OCI-LY3 (cell line): ENCODE measurements at regions not wholly inside any gene's neighbourhood (a gene's known extent, or its start where the extent isn't known, plus 50 kb on each side); places are given as distances from the start of the nearest gene placed in this dataset.

Experiments
- H2AFZ ChIP-seq: fragments of 200-600, 300-600 bp; shearing (Covaris generic); 2 replicates; pipeline ENCODE4 v1.6.0; 2014; ENCODE audit warnings: antibody characterized with exemption, low read depth, low read length
- H3K27ac ChIP-seq: fragments of 200-600, 300-600 bp; sonication (generic); 2 replicates; pipeline ENCODE4 v1.5.1; 2014; ENCODE audit warnings: mild to moderate bottlenecking, low read length, moderate library complexity, mixed read lengths
- H3K27me3 ChIP-seq: fragments of 200-600, 300-600 bp; sonication (generic); 2 replicates; pipeline ENCODE4 v1.6.1; 2014; ENCODE audit warnings: low read depth, low read length, mixed read lengths
- H3K36me3 ChIP-seq: fragments of 200-600, 300-600 bp; sonication (generic); replicated peaks from 2 replicates; pipeline ENCODE3; 2014; ENCODE audit warnings: low read depth, low read length, mixed read lengths
- H3K4me1 ChIP-seq: fragments of 300-600, 200-600 bp; sonication (generic); 2 replicates; pipeline ENCODE4 v1.6.1; 2014; ENCODE audit warnings: low read length, mixed read lengths
- H3K4me2 ChIP-seq: fragments of 200-600, 300-600 bp; sonication (generic); 2 replicates; pipeline ENCODE4 v1.6.1; 2014; ENCODE audit warnings: low read length, mixed read lengths
- H3K4me3 ChIP-seq: fragments of 300-600, 200-600 bp; sonication (generic); 2 replicates; pipeline ENCODE4 v1.5.1; 2014; ENCODE audit warnings: antibody characterized with exemption, mild to moderate bottlenecking, low read length, moderate library complexity
- H3K79me2 ChIP-seq: fragments of 300-600, 200-600 bp; shearing (Covaris generic); 2 replicates; pipeline ENCODE4 v1.6.1; 2014; ENCODE audit warnings: mild to moderate bottlenecking, low read length, mixed read lengths
- H3K9ac ChIP-seq: fragments of 300-600, 200-600 bp; shearing (Covaris generic); 2 replicates; pipeline ENCODE4 v1.6.0; 2014; ENCODE audit warnings: mild to moderate bottlenecking, low read length, moderate library complexity
- H3K9me3 ChIP-seq: fragments of 200-600, 300-600 bp; shearing (Covaris generic); 2 replicates; pipeline ENCODE4 v1.6.1; 2014; ENCODE audit warnings: low read length, mixed read lengths; ENCODE audit not compliant: insufficient read depth
- H4K20me1 ChIP-seq: fragments of 200-600, 300-600 bp; sonication (generic); 2 replicates; pipeline ENCODE4 v1.6.1; 2016; ENCODE audit warnings: low read length, mixed read lengths; ENCODE audit not compliant: insufficient read depth
- CTCF ChIP-seq: fragments of 200-600, 300-600 bp; sonication (generic); IDR thresholded peaks from 2 replicates; pipeline ENCODE4 v1.5.1; 2014; ENCODE audit warnings: antibody characterized with exemption, low read length, low read depth
- EZH2phosphoT487 ChIP-seq: fragments of 200-600 bp; shearing (Covaris generic); IDR thresholded peaks from 2 replicates; pipeline ENCODE4 v1.6.1; 2018; ENCODE audit warnings: antibody characterized with exemption, mixed run types, low read depth

GRCh38 chr7:340979-341694, 51.2 kb downstream of the FOXL3 start:
- H3K9me3 ChIP-seq: no peaks in the 10 kb centered on the region
- H3K27me3 ChIP-seq: no peaks in the 10 kb centered on the region
- no peak overlapping the region for H3K9ac ChIP-seq
- no peak overlapping the region for H3K4me3 ChIP-seq
- TF ChIP-seq CTCF (no peak), EZH2phosphoT487 (no peak)
- no peaks in the 10 kb centered on the region for H3K79me2 ChIP-seq
- no peak overlapping the region for H3K27ac ChIP-seq
- H3K4me1 ChIP-seq: no peaks in the 10 kb centered on the region
- H3K4me2 ChIP-seq: no peak overlapping the region
- no peaks in the 10 kb centered on the region for H4K20me1 ChIP-seq
- H3K36me3 ChIP-seq: no peaks in the 10 kb centered on the region
- H2AFZ ChIP-seq: no peak overlapping the region

GRCh38 chr7:341841-342638, 52.1 kb downstream of the FOXL3 start:
- Histone ChIP-seq H3K27me3 (no peaks in the 10 kb centered on the region), H3K4me1 (no peaks in the 10 kb centered on the region), H3K4me3 (no peak overlapping the region), H3K9ac (no peak overlapping the region), H4K20me1 (no peaks in the 10 kb centered on the region), H3K36me3 (no peaks in the 10 kb centered on the region), H3K27ac (no peak overlapping the region), H3K4me2 (no peak overlapping the region), H3K9me3 (no peaks in the 10 kb centered on the region), H3K79me2 (no peaks in the 10 kb centered on the region), H2AFZ (no peak overlapping the region)
- TF ChIP-seq EZH2phosphoT487 (no peak), CTCF (no peak)

- H3K4me3 ChIP-seq: no peak overlapping the region
- H4K20me1 ChIP-seq: no peaks in the 10 kb centered on the region
- no peaks in the 10 kb centered on the region for H3K9me3 ChIP-seq
- H3K4me2 ChIP-seq: no peak overlapping the region
- H3K27ac ChIP-seq: no peak overlapping the region
- no peaks in the 10 kb centered on the region for H3K4me1 ChIP-seq
- H2AFZ ChIP-seq: no peak overlapping the region
- H3K36me3 ChIP-seq: no peaks in the 10 kb centered on the region
- H3K79me2 ChIP-seq: no peaks in the 10 kb centered on the region
- H3K9ac ChIP-seq: no peak overlapping the region
- TF ChIP-seq EZH2phosphoT487 (no peak), CTCF (no peak)
- no peaks in the 10 kb centered on the region for H3K27me3 ChIP-seq
Observed at GRCh38 chr7:342681-343216, 52.8 kb downstream of the FOXL3 start.

GRCh38 chr7:343227-343822, 53.4 kb downstream of the FOXL3 start:
- Histone ChIP-seq H3K9me3 (no peaks in the 10 kb centered on the region), H3K27me3 (no peaks in the 10 kb centered on the region), H3K79me2 (no peaks in the 10 kb centered on the region), H3K9ac (no peak overlapping the region), H3K27ac (no peak overlapping the region), H4K20me1 (no peaks in the 10 kb centered on the region), H3K36me3 (no peaks in the 10 kb centered on the region), H2AFZ (no peak overlapping the region), H3K4me3 (no peak overlapping the region), H3K4me1 (no peaks in the 10 kb centered on the region), H3K4me2 (no peak overlapping the region)
- TF ChIP-seq EZH2phosphoT487 (no peak), CTCF (no peak)
